ENCODE measurements at regions not wholly inside any gene's neighbourhood (a gene's known extent, or its start where the extent isn't known, plus 50 kb on each side); places are given as distances from the start of the nearest gene placed in this dataset.

DNA sequence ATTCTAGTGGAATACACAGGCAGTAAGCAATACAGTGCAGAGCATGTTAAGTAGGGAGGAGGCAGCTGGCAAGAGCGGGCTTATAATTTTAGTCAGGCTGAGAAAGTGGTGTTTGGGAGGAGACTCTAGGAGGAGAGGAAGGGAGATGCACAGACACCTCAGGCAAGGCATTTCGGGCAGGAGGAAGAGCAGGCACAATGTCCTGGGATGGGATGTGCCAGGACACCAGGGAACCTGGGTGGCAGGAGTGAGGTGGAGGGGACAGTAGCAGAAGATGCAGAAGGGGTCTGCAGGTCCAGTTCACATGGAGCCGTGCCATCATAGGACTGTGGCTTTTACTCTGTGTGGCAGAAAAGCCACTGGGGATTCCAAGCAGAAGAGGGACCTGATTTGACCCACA lies 143.7 kb upstream of the FSTL4 start:
- TF ChIP-seq, protein P1, sequence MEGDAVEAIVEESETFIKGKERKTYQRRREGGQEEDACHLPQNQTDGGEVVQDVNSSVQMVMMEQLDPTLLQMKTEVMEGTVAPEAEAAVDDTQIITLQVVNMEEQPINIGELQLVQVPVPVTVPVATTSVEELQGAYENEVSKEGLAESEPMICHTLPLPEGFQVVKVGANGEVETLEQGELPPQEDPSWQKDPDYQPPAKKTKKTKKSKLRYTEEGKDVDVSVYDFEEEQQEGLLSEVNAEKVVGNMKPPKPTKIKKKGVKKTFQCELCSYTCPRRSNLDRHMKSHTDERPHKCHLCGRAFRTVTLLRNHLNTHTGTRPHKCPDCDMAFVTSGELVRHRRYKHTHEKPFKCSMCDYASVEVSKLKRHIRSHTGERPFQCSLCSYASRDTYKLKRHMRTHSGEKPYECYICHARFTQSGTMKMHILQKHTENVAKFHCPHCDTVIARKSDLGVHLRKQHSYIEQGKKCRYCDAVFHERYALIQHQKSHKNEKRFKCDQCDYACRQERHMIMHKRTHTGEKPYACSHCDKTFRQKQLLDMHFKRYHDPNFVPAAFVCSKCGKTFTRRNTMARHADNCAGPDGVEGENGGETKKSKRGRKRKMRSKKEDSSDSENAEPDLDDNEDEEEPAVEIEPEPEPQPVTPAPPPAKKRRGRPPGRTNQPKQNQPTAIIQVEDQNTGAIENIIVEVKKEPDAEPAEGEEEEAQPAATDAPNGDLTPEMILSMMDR (IDR thresholded peaks at IDR 0.05): no peak
- TF ChIP-seq EP300 (IDR thresholded peaks at IDR 0.05) (no peak), POLR2AphosphoS5 (IDR thresholded peaks at IDR 0.05) (no peak)

Data from gastroesophageal sphincter (tissue), 3 donors.